K562 (cell line): ENCODE measurements at regions not wholly inside any gene's neighbourhood (a gene's known extent, or its start where the extent isn't known, plus 50 kb on each side); places are given as distances from the start of the nearest gene placed in this dataset.

Source experiments
- ARID2 ChIP-seq: fragments of 450-650 bp; IDR thresholded peaks from 2 replicates; pipeline ENCODE4 v1.6.1; 2017; ENCODE audit warnings: antibody characterized with exemption, mild to moderate bottlenecking
- CC2D1A ChIP-seq: fragments of 450-650 bp; IDR thresholded peaks from 2 replicates; pipeline ENCODE4 v1.6.1; 2017; ENCODE audit warnings: mild to moderate bottlenecking
- CHCHD3 ChIP-seq: fragments of 250-450 bp; sonication (Bioruptor Pico); IDR thresholded peaks from 2 replicates; pipeline ENCODE4 v2.1.2; 2022; ENCODE audit warnings: mild to moderate bottlenecking
- CTCF ChIP-seq, 3 experiments: IDR thresholded peaks in 2 of 3; conservative IDR thresholded peaks in 1 of 3; 2 replicates each; pipeline ENCODE4 v1.5.1; 2011 to 2012; ENCODE audit warnings: low read length in 3 of 3, mild to moderate bottlenecking in 3 of 3, control low read depth in 2 of 3, improper control_type of control experiment in 1 of 3, inconsistent platforms in 1 of 3, low read depth in 1 of 3, mixed read lengths in 1 of 3, moderate library complexity in 1 of 3; ENCODE audit not compliant: insufficient read depth in 2 of 3
- DMBX1 ChIP-seq: fragments of 250-450 bp; sonication (Bioruptor Pico); IDR thresholded peaks from 2 replicates; pipeline ENCODE4 v1.8.0; 2022; ENCODE audit warnings: inconsistent platforms, mild to moderate bottlenecking, moderate library complexity, borderline replicate concordance
- E2F3 ChIP-seq: fragments of 250-450 bp; sonication (Bioruptor Pico); IDR thresholded peaks from 2 replicates; pipeline ENCODE4 v1.4.0; 2020; ENCODE audit warnings: mild to moderate bottlenecking
- RAD21 ChIP-seq, 2 experiments: fragments of 250-450 bp in 1 of 2; fragments of 450-650 bp in 1 of 2; sonication (Bioruptor Pico) in 1 of 2; formaldehyde crosslinking in 1 of 2; IDR thresholded peaks in 1 of 2; conservative IDR thresholded peaks in 1 of 2; 2 replicates each; pipeline versions ENCODE4 v1.4.0 to v1.8.0; 2020 to 2022; ENCODE audit warnings: mild to moderate bottlenecking in 2 of 2, moderate library complexity in 1 of 2
- RB1 ChIP-seq: fragments of 450-650 bp; IDR thresholded peaks from 2 replicates; pipeline ENCODE4 v1.6.1; 2017; ENCODE audit warnings: low read depth, mild to moderate bottlenecking
- SMC3 ChIP-seq: conservative IDR thresholded peaks from 2 replicates; pipeline ENCODE4 v1.6.1; 2011; ENCODE audit warnings: low read depth, low read length, improper control_type of control experiment; ENCODE audit not compliant: insufficient read depth
- TAF7 ChIP-seq: fragments of 450-650 bp; IDR thresholded peaks from 2 replicates; pipeline ENCODE4 v1.6.1; 2016; ENCODE audit warnings: missing genetic modification characterization, missing compliant biosample characterization
- THRAP3 ChIP-seq: fragments of 450-650 bp; IDR thresholded peaks from 2 replicates; pipeline ENCODE4 v1.6.1; 2016; ENCODE audit warnings: mild to moderate bottlenecking, inconsistent platforms, borderline replicate concordance
- ZNF124 ChIP-seq: sonication (generic); formaldehyde crosslinking; IDR thresholded peaks from 2 replicates; pipeline ENCODE4 v1.8.1; 2022; ENCODE audit warnings: missing genetic modification reagents
- TF ChIP-seq, protein P1 (sequence below), 2 experiments: fragments of 450-650 bp; IDR thresholded peaks; 2 replicates each; pipeline ENCODE4 v1.6.1; 2018; ENCODE audit warnings: mild to moderate bottlenecking in 2 of 2, low read depth in 1 of 2; ENCODE audit not compliant: partially characterized antibody in 2 of 2
- TF ChIP-seq, protein P2 (sequence below): fragments of 250-450 bp; sonication (Bioruptor Pico); IDR thresholded peaks from 2 replicates; pipeline ENCODE4 v1.4.0; 2020
- TF ChIP-seq, protein P3 (sequence below): fragments of 250-450 bp; sonication (Bioruptor Pico); IDR thresholded peaks from 2 replicates; pipeline ENCODE4 v1.4.0; 2020; ENCODE audit warnings: mild to moderate bottlenecking

DNA sequence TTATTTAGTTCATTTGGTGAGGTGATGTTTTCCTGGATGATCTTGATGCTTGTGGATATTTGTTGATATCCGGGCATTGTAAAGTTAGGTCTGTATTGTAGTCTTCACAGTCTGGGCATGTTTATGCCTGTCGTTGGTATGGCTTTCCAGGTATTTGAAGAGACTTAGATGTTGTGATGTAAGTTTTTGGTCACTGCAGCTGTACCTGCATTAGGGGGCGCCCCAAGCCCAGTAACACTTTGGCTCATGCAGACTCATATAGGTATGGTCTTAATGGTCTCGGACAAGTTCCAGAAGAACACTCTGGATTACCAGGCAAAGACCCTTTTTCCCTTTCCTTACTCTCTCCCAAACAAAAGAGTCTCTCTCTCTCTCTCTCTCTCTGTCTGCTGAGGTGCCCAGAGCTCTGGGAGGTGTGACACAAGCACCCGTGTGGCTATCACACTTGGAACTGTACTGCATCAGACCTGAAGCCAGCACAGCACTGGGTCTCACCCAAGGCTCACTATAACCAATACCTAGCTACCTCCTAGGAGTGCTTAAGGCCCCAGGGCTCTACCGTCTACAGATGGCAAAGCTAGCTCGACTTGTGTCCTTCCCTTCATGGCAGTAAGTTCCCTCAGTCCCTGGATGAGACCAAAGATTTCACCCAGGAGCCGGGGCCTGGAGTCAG, 425.8 kb upstream of the ATXN7L3B start (continued):
- TF ChIP-seq, protein P1, sequence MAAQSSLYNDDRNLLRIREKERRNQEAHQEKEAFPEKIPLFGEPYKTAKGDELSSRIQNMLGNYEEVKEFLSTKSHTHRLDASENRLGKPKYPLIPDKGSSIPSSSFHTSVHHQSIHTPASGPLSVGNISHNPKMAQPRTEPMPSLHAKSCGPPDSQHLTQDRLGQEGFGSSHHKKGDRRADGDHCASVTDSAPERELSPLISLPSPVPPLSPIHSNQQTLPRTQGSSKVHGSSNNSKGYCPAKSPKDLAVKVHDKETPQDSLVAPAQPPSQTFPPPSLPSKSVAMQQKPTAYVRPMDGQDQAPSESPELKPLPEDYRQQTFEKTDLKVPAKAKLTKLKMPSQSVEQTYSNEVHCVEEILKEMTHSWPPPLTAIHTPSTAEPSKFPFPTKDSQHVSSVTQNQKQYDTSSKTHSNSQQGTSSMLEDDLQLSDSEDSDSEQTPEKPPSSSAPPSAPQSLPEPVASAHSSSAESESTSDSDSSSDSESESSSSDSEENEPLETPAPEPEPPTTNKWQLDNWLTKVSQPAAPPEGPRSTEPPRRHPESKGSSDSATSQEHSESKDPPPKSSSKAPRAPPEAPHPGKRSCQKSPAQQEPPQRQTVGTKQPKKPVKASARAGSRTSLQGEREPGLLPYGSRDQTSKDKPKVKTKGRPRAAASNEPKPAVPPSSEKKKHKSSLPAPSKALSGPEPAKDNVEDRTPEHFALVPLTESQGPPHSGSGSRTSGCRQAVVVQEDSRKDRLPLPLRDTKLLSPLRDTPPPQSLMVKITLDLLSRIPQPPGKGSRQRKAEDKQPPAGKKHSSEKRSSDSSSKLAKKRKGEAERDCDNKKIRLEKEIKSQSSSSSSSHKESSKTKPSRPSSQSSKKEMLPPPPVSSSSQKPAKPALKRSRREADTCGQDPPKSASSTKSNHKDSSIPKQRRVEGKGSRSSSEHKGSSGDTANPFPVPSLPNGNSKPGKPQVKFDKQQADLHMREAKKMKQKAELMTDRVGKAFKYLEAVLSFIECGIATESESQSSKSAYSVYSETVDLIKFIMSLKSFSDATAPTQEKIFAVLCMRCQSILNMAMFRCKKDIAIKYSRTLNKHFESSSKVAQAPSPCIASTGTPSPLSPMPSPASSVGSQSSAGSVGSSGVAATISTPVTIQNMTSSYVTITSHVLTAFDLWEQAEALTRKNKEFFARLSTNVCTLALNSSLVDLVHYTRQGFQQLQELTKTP (IDR thresholded peaks at IDR 0.05; ENCODE audit: low read depth in 1 of 2, partially characterized antibody in 2 of 2): no peak
- TF ChIP-seq DMBX1 (CRISPR knock-in tag) (no peak), SMC3 (peak; percentile 69), RAD21 (CRISPR knock-in tag; conservative IDR thresholded peaks at IDR 0.05 in 1 of 2, IDR thresholded peaks at IDR 0.05 in 1 of 2) (peak; percentile 62 to 84), TAF7 (tag) (no peak), CTCF (IDR thresholded peaks at IDR 0.05 in 2 of 3, conservative IDR thresholded peaks at IDR 0.05 in 1 of 3; ENCODE audit: insufficient read depth in 2 of 3, low read depth in 1 of 3, low read length in 3 of 3) (peak; percentile 68 to 80 (median 71)), CC2D1A (0 out of 2 replicates have a peak, but pooled peaks have one; percentile 20), CHCHD3 (no peak), ARID2 (peak; percentile 71), E2F3 (CRISPR knock-in tag) (no peak), RB1 (peak; percentile 53; the same call in 1 of the 2 replicates), THRAP3 (no peak), ZNF124 (no peak)
- TF ChIP-seq, protein P2, sequence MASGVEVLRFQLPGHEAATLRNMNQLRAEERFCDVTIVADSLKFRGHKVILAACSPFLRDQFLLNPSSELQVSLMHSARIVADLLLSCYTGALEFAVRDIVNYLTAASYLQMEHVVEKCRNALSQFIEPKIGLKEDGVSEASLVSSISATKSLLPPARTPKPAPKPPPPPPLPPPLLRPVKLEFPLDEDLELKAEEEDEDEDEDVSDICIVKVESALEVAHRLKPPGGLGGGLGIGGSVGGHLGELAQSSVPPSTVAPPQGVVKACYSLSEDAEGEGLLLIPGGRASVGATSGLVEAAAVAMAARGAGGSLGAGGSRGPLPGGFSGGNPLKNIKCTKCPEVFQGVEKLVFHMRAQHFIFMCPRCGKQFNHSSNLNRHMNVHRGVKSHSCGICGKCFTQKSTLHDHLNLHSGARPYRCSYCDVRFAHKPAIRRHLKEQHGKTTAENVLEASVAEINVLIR (CRISPR knock-in tag): no peak
- TF ChIP-seq, protein P3, sequence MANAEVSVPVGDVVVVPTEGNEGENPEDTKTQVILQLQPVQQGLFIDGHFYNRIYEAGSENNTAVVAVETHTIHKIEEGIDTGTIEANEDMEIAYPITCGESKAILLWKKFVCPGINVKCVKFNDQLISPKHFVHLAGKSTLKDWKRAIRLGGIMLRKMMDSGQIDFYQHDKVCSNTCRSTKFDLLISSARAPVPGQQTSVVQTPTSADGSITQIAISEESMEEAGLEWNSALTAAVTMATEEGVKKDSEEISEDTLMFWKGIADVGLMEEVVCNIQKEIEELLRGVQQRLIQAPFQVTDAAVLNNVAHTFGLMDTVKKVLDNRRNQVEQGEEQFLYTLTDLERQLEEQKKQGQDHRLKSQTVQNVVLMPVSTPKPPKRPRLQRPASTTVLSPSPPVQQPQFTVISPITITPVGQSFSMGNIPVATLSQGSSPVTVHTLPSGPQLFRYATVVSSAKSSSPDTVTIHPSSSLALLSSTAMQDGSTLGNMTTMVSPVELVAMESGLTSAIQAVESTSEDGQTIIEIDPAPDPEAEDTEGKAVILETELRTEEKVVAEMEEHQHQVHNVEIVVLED (CRISPR knock-in tag): no peak
